OCI-M1 (cell line): ENCODE measurements at regions not wholly inside any gene's neighbourhood (a gene's known extent, or its start where the extent isn't known, plus 50 kb on each side); places are given as distances from the start of the nearest gene placed in this dataset.

Experiments
- DNase-seq: peaks from one replicate; lab custom pipeline; 2025; lab: John Stamatoyannopoulos, UW

DNA sequence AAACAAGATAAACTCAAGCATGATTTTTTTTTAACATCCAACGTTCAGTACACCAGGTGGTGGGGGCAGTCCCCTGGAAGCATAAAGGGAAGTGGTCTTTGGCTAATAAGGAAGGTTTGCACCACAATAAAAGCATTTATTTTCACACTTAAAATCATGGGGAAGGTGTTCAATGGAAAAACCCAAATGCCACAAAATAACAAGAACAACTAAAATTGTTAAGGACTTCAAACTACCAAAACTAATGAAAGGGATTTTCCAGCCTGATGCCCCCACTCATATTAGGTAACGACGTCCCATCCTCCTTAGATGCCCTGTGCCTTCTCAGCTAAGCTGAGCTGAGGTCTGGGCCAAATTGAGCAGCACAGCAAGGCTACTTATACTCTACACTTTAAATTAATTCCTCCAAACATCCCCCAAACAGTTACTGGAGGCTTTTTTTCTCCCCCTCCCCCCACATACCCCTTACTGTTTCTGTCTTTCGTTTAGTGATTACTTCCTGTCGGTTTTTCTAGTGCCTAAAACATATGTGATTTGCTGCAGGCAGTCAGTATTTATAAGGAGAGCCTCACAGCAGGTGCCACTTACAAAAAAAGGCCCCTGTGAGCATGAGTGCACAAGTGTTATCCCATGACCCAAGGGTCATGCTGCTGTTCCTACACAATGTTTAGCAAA, 259.7 kb upstream of the ZNF608 start:
- DNase-seq = no peak

DNA sequence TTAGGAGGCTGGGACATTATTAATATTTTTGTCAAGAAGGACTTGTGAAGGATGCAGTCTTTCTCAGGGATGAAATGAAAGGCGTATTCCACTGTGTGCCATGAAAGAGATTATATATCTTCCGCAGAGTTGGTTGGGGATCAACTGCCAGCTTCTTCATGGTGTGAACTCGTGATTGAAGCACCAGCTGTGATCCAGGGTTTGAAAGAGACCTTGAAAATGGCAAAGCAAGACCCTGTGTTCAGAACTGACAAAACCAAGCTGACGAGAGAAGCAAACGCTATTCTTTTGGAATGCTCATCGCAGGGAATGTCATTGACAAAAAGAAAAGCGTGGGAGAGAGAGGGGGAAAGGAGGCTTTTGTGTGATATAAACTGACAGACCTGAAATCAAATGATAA, 263.9 kb upstream of the ZNF608 start:
- no peak for DNase-seq

DNA sequence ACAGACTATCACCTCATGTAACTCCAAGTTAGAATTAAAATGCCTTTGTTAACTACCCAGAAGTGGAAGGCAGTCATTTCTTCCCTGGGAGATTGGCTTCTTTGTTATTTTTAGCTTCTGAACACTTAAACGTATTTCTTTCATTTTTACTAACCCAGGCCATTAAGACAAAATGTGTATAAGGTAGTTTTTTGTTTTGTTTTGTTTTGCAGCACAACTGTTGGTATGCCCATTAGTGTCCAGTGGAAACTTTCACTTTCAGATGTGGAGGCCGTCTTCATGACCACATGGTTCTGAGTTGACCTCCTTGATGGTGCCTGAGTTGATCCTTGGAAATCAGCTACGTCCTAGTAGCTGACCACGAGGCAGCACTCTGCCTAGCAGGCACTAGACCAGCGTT, 264.6 kb upstream of the ZNF608 start:
- no peak for DNase-seq

DNA sequence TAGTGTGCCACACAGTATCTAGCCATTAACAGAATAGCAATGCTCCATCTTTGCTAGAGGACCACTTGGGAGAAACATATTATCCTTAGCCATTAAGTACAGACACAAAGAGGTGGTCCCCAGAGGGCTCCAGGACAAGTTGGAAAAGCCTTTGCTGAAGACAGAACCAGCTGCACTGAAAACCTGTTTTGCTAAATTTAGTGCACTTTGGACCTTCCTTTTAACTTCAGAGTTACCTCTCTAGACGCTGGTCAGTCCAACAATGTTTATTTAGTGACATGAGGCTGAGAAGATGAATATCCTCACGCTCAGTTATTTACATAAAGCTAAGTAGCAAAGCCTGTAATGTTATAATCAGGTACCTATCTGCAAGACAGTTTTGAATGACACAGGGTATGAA, 265.0 kb upstream of the ZNF608 start:
- DNase-seq = no peak

DNA sequence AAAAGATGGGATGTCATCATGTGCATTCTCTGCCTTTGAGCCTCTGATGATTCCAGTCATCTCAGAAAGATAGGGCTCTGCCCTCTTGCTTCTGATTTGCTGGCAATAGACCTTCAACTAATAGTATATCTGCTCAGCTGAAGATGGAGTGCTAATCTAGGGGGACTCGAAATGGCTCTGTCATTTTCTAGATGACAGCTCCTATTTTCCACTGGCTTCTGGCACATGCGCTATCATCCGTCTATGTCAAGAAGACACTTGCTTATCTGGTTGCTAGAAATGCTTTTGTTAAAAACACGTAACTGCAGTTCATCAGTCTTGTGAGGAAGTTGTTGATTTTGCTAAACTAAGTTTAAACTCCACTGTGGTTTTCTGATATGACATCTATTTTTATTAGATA, 265.5 kb upstream of the ZNF608 start:
- DNase-seq = no peak

DNA sequence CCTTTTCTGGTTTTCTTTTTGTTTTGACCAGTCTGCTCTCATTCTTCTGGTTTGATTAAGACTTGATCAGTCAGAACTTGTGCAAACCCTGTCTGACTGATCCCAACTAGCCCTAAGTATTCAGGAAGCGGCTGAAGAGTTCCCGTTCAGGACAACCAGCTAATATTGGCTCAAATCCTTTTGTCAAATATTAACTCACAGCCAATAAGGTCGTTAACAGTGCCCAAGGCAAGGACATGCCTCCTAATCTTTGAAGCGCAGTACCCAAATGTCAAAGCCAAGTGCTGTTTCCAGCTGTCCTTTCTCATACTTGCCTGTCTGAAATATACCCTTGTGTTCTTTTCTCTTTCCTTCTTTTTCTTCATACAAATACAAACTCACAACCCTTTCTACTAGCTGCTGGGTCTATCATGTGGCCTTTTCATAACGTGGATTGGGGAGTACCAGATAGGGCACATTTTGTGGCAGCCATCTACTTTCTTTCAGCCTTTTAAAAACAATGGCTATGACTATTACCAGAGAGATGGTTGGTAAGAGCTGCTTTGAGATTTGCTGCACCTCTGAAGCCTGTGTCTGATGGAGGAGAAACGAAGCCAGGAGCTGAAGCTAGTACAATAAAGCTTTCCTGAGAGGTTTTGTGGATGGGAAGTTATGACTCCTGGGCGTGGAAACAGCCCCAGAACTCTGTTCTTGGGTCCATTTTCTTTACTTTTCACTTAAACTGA, 266.4 kb upstream of the ZNF608 start:
- no peak for DNase-seq

DNA sequence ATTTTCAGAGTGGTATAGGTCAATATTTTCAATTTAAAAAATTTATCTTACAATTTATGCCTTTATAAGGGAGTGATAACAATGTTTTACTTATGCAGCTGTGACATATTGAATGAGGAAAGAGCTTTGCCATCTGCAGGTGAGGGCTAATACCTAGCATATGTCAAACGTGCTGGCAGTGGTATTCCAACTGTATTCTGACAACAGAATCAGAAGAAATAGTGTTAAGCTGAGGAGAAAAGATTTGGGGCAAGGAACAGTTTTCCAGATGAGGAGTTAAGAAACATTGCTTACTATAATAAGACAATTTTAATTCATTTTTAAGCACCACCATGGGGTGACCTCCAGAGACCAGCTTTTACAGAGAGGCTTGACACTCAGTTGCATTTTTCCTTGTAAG, 267.8 kb upstream of the ZNF608 start:
- no peak for DNase-seq

DNA sequence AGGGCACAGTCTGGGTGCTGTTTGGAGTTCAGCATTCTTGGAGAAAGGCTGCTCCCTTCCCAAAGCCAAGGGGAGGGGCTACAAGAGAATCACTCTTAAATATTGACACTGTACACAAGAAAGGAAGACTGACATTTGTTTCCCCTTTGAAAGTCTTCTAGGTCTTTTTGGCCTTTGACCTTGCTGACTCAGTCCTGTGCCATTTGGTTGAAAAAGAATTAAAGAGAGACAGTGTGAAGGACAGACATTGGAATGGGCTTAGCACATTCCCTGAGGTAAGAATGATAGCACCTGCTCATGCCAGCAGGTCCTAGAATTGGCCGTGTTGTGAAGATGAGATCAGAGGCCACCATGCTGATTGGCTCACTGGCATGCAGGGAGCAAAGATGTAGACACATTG, 271.4 kb upstream of the ZNF608 start:
- DNase-seq = no peak

DNA sequence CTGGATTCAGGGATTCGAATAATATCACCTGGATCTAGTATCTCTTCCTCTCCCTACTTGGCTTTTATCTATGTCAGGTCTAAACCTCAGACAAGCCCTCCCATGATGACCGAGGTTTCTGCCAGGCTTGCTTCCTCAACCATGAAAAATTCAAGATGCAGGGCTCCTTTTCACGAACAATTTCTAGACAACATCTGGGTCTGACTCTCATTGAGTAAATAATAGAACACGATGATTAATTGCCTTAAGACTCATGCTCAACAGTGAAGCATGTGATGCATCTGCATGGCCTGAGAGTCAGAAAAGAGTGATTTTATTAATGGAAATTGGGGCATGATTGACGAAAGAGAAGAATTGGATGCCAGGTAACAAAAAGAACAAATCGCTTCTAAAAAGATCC, 277.2 kb upstream of the ZNF608 start:
- DNase-seq = no peak

DNA sequence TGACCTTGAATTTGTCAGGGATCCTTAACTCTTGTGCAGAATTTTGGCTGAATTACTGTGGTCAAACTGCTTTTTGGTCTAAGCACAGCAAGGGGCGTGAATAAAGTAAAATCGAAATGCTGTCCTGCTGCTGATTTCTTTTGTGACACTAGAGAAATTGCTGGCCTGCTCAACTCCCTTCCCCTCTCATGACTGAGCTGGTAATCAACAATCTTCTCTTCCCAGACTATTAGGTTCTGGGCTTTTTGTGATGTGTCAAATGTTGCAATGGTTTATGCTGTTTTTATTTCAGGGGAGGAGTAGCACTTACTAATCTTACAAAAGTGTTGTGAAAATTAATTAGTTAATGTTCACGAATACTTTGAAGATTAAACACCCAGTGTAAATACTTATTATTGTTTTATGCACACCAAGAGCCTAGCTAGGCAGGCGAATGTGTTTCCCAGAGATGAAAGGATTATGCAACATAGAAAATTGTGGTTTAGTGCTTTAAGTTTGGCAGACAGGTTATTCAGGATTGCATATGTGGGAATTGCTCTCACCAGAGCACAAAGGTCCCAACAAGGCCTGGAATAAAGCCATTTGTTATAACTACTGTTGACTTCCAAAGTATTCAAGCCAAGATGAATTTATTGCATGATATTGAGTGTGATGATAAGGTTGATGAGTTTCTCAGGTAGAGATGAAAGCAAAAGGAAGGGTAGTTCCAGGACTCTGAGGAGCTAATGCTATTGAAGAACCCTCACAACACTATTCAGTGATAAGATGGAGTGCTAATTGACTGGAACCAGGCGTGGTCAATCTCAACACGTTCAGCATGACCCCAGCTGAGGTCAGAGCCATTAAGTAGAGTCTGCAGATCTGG, 280.7 kb upstream of the ZNF608 start:
- no peak for DNase-seq

DNA sequence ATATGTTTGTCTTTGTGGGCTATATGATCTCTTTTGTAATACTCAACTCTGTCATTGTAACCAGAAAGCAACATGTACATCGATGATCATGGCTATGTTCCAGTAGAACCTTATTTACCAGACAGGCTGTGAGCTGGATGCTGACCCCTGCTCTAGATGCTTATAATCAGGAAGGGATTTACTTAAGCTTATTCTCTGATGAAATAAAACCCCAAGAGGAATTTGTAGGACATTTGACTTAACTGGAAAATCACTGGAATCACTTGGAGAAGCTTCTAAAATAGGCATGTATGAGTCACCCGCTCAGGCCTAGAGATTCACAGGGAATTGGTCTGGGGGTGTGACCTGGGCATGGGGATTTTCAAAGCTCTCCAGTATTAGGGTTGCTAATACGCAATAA, 285.8 kb upstream of the ZNF608 start:
- no peak for DNase-seq

DNA sequence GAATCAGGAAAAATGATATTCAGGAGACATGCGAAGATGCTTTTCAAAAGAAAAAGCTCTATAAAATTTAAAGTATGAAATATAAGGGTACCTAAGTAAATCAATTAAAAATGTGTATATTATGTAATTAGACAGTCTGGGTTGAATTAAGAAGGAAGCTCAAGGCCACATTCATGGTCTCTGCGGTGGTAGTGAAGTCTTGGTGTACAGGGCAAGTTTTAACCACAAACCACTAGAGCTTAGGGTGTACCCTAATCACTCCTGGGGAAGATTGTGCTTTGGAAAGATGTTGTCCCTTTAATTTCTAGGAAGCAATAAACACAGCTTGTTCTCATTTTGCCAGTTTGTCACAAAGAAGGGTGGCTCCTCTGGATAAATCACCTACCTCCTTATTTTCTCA, 287.2 kb upstream of the ZNF608 start:
- DNase-seq = no peak

DNA sequence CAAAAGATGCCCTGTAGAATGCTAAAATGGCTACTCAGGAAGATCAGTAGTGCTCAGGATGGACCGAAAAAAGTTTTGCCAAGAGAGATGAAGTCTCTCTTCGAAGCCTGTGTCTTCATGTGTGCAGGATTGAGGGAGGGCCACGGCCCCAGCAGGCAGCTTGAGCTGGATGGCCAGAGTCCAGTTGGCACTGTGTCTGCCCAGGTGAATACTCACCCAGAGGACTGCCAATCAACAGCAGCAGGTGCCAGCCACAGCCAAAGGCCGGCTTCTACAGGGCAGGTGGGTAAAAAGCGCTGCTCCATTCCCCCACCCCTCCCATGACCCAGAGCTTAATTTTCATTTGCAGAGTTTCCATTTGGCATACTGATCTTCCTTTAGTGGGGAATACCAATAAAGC, 287.9 kb upstream of the ZNF608 start:
- DNase-seq = no peak

DNA sequence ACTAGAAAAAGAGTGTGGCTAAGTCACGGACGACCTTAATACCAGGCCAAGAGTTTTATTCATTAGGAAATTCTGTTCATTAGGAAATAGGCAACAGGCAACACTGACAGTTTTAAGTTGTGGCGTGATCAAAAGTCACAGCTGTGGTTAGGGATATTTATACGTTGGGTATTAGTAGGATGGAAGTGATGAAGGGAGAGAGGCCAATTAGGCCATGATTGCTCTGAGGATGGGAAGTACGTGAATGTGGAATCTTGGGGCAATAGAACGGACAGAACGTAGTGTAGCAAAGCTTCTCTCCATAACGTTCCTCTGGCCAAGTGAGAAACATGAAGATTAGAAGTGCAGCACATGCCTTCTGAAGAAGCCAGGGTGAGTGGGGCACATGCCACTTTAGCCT, 290.1 kb upstream of the ZNF608 start:
- DNase-seq = no peak

DNA sequence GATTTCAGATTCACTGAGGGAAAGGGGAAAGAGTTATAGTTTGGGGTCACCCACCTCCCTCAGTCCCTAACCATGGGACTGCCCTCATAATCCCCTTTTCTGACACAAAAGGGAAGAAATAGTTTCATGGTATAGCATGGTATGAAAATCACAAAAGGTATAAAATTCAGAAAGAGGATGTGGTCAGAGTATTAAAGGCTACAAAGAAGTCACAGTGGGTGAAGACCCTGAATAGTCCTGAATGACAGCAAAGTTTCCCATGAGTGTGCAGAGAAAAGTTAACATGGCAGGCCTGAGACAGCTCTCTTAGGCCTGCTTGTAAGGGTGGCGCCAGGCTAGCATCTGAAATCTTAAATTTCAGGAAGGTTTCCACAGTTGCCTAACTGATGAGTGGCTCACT, 290.6 kb upstream of the ZNF608 start:
- no peak for DNase-seq

DNA sequence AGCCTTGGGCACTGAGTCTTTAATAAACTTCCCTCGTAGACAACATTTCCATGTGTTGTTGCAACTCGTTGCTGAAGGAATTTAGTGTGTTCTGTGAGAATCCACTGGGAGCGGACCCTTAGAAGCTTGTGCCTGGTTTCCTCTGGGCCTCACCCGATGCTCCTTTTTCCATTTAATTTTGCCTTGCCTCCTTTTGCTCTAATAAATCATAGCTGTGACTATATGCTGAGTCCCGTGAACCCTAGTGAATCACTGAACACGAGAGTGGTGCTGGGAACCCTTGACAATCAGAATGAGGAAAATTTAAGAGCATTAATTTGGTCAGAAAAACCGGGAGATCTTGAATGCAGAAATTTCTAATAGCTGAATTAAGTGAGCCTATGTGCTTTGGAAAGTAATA, 291.1 kb upstream of the ZNF608 start:
- no peak for DNase-seq

DNA sequence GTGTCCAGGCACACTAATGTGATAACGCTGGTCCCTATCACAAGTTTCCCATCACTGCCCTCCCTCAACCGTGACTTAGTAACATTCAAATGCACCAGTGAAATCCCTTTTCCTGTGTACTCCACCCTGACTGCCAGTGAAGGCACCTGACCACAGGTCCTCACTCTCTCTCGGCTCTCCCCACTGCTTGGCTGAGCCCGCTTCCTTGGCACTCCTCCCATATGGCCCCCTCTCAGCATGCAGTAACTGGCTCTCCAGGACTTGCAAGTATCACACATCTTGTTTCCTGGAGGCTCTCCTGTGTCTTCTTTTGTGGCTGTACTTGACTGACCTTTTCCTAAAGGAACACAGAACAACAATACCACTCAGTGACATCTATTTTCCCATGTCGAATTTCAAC, 292.0 kb upstream of the ZNF608 start:
- no peak for DNase-seq

DNA sequence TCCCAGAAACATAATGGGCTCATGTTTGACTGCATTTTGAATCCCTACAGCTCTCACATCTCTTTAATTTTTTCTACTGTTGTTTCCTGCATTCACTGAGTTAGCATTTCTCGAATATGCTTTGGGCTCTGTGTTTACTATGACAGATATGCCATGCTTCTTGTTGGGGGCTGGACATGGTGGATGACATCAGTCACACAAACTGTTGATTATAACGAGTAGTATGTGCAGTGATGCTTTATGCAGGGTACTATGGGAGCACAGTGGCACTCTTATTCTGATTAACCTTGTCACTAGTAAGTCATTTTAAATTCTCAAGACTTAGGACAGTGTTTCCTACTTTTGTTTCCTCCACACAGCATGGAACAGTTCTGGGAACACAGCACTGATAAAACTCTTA, 295.4 kb upstream of the ZNF608 start:
- DNase-seq = no peak

DNA sequence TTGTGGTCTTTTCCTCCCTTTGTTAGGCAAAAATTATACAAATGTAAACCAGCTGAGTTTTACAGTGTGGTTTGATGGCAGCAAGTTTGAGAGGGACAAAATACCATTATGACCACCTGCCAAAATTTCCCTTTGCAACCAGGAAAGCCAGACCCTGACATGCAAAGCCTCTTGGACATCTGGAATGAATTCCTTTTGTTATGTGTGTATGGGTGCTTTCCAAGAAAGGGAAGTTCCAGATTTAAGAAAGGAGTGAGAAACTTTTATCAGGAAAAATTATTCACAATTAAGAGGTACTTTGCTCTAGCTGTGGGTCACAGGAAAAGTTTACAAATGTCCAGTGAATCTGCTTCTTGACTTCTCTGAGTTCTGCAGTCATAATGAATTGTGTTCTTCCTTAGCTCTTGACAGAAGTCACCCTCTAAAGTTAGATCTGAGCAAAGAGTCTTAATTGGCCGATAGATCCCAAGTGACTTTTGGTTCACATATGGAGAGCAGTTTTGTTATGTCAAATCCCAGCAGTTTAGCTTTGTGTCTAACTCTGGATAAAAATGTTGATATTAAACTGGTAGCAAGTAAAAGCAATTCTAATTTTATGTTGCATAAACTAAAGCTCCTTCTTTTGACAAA, 295.9 kb upstream of the ZNF608 start:
- DNase-seq = no peak

DNA sequence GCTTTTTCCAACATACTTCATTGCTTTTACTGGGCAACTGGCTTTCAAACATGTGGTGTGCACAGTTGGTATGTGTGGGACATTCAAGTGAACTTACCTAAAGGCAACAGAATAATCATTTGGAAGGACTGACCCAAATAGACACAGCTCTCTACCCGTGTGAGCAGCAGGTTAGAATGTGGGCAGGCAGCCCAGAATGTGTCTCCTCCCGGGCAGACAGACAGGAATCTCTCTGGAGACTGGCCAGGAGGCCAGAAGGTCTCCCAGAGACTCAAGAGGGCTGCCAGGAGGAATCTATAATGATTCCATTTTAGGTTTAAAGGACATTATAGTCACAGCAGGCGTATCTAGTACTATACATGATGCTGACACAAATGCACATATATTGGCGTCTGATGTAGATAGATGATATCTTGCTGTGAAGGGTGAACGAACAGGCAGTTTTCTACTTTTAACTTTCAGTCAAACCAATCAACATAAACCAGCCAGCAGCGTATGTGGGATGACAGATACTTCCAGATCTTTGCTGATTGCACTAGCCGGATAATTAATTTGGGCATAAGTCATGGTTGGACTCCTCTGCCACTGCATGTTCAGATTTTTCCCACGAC, 297.4 kb upstream of the ZNF608 start:
- no peak for DNase-seq

DNA sequence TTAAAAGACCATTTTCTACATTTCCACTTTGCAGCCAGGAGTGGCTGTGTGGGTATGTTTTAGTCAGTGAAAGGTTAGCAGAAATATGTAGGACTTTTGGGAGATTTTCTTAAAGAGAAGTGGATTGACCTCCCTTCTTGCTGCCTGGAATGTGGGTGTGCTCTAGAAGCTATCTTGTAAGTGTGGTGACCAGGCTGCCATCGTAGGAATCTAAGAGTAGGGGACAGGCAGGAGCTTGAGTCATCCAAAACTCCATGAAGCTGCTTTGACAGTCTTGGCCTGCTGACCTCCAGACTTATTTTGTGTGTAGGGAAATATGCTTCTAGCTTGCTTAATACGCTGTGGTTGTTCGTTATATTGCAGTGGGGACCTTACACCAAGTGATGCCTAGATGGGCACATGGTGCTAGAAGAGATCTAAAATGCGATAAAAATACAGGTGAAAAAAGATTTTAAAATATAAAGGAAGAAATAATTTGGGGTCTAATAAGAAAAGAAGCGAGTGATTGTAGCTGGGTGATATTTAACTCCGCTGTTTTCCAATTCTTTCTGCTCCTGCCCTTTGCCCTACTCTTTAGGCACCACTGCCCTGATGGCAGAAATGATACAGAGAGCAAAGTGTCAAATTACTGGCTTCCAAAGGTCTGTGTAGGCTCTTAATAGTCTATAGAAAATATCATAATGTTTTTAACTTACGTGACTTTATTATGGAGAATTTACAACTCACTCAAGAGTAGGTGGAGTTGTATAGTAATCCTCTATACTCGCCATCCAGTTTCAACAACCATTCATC, 298.2 kb upstream of the ZNF608 start:
- no peak for DNase-seq
